Mesenchymal stem cell (in vitro differentiated cells and primary cell): ENCODE measurements at regions not wholly inside any gene's neighbourhood (a gene's known extent, or its start where the extent isn't known, plus 50 kb on each side); places are given as distances from the start of the nearest gene placed in this dataset.

Experiments
- DNase-seq: peaks from one replicate; pipeline ENCODE4 v3.0.0-alpha.2; 2013
- H2AFZ ChIP-seq: one replicate; pipeline ENCODE4 v1.6.1; 2013; ENCODE audit warnings: low read depth, mild to moderate bottlenecking, control low read depth, inconsistent platforms, low read length, moderate library complexity
- H2AK5ac ChIP-seq: 2 replicates; pipeline ENCODE4 v1.6.1; 2013; ENCODE audit warnings: low read length, moderate library complexity, mild to moderate bottlenecking, inconsistent platforms; ENCODE audit not compliant: severe bottlenecking
- H2BK120ac ChIP-seq: one replicate; pipeline ENCODE4 v1.6.1; 2013; ENCODE audit warnings: low read depth, mild to moderate bottlenecking, inconsistent platforms, low read length, moderate library complexity
- H2BK12ac ChIP-seq, 2 experiments: one replicate each; pipeline ENCODE4 v1.6.1; 2013; ENCODE audit warnings: inconsistent platforms in 2 of 2, low read length in 2 of 2, mild to moderate bottlenecking in 2 of 2, moderate library complexity in 2 of 2, control low read depth in 1 of 2
- H2BK15ac ChIP-seq: one replicate; pipeline ENCODE4 v1.6.1; 2013; ENCODE audit warnings: mild to moderate bottlenecking, low read depth, inconsistent platforms; ENCODE audit not compliant: poor library complexity, severe bottlenecking
- H2BK5ac ChIP-seq: 2 replicates; pipeline ENCODE4 v1.6.1; 2013; ENCODE audit warnings: low read depth, mild to moderate bottlenecking, low read length, control low read depth, inconsistent platforms; ENCODE audit not compliant: poor library complexity, severe bottlenecking
- H3K14ac ChIP-seq, 2 experiments: one replicate each; pipeline ENCODE4 v1.6.1; 2013; ENCODE audit warnings: inconsistent platforms in 2 of 2, low read length in 2 of 2, control low read depth in 1 of 2, mild to moderate bottlenecking in 1 of 2, moderate library complexity in 1 of 2
- H3K18ac ChIP-seq, 2 experiments: one replicate each; pipeline ENCODE4 v1.6.1; 2013; ENCODE audit warnings: inconsistent platforms in 2 of 2, low read length in 2 of 2, control low read depth in 1 of 2, low read depth in 1 of 2, mild to moderate bottlenecking in 1 of 2
- H3K23ac ChIP-seq, 2 experiments: one replicate each; pipeline ENCODE4 v1.6.1; 2013; ENCODE audit warnings: inconsistent platforms in 2 of 2, low read length in 2 of 2, mild to moderate bottlenecking in 2 of 2, moderate library complexity in 2 of 2, control low read depth in 1 of 2
- H3K27ac ChIP-seq: 2 replicates; pipeline ENCODE4 v1.5.1; 2013; ENCODE audit warnings: mild to moderate bottlenecking, moderate library complexity, low read length, control low read depth, inconsistent platforms; ENCODE audit not compliant: poor library complexity, severe bottlenecking
- H3K27me3 ChIP-seq, 2 experiments: 2 replicates each; pipeline versions ENCODE4 v1.6.1 to v1.7.0; 2013; ENCODE audit warnings: low read length in 2 of 2, mild to moderate bottlenecking in 2 of 2, moderate library complexity in 2 of 2, control low read depth in 1 of 2, inconsistent platforms in 1 of 2; ENCODE audit not compliant: control insufficient read depth in 1 of 2, insufficient read depth in 1 of 2
- H3K36me3 ChIP-seq, 2 experiments: 2 replicates each; pipeline versions ENCODE4 v1.6.1 to v1.7.0; 2013; ENCODE audit warnings: low read length in 2 of 2, control low read depth in 1 of 2, inconsistent platforms in 1 of 2, low read depth in 1 of 2, mild to moderate bottlenecking in 1 of 2; ENCODE audit not compliant: insufficient read depth in 2 of 2, control insufficient read depth in 1 of 2
- H3K4ac ChIP-seq, 2 experiments: one replicate each; pipeline ENCODE4 v1.6.1; 2013; ENCODE audit warnings: inconsistent platforms in 2 of 2, low read length in 2 of 2, mild to moderate bottlenecking in 2 of 2, moderate library complexity in 2 of 2, control low read depth in 1 of 2, low read depth in 1 of 2
- H3K4me1 ChIP-seq: 2 replicates; pipeline ENCODE4 v1.6.1; 2013; ENCODE audit warnings: low read depth, low read length, control low read depth; ENCODE audit not compliant: control insufficient read depth, insufficient read depth
- H3K4me2 ChIP-seq: 2 replicates; pipeline ENCODE4 v1.6.1; 2013; ENCODE audit warnings: low read length, mild to moderate bottlenecking, inconsistent platforms; ENCODE audit not compliant: poor library complexity, severe bottlenecking
- H3K4me3 ChIP-seq, 2 experiments: 2 replicates each; pipeline versions ENCODE4 v1.5.1 to v1.7.0; 2013; ENCODE audit warnings: low read length in 2 of 2, mild to moderate bottlenecking in 2 of 2, control low read depth in 1 of 2, low read depth in 1 of 2; ENCODE audit not compliant: insufficient read depth in 1 of 2
- H3K79me1 ChIP-seq: replicated peaks from 2 replicates; pipeline ENCODE4 v1.6.1; 2013; ENCODE audit warnings: mild to moderate bottlenecking, control low read depth, low read length, inconsistent platforms; ENCODE audit not compliant: poor library complexity, severe bottlenecking
- H3K9ac ChIP-seq: 2 replicates; pipeline ENCODE4 v1.7.0; 2013; ENCODE audit warnings: mild to moderate bottlenecking, low read length, moderate library complexity
- H3K9me3 ChIP-seq: 2 replicates; pipeline ENCODE4 v1.7.0; 2013; ENCODE audit warnings: mild to moderate bottlenecking, low read length; ENCODE audit not compliant: control insufficient read depth
- H4K8ac ChIP-seq: one replicate; pipeline ENCODE4 v1.6.1; 2013; ENCODE audit warnings: inconsistent platforms, mild to moderate bottlenecking, low read length, moderate library complexity
- H4K91ac ChIP-seq: one replicate; pipeline ENCODE4 v1.6.1; 2013; ENCODE audit warnings: mild to moderate bottlenecking, low read length, inconsistent platforms
- WGBS: methylation state at CpG from one replicate; pipeline ENCODE4 v1.1.7; 2013; ENCODE audit warnings: mixed read lengths; 5-methylcytosine and 5-hydroxymethylcytosine counted together

GRCh38 chr2:133624551-133624950 lies 56.3 kb upstream of the NCKAP5 start:
- H3K36me3 ChIP-seq, result no peaks in the 10 kb centered on the region
- no peak overlapping the region for H3K23ac ChIP-seq
- whole genome bisulfite sequencing, result 100% methylated on average over 1 of the region's 3 CpGs
- H3K14ac ChIP-seq, result no peak overlapping the region
- no peak for DNase-seq
- H3K9ac ChIP-seq, result no peak overlapping the region
- no peak overlapping the region for H3K27ac ChIP-seq
- H3K4ac ChIP-seq, result no peak overlapping the region
- no peak overlapping the region for H4K91ac ChIP-seq
- no peak overlapping the region for H2AFZ ChIP-seq
- H4K8ac ChIP-seq, result no peak overlapping the region
- no peak overlapping the region for H2BK12ac ChIP-seq
- no peak overlapping the region for H2AK5ac ChIP-seq
- H3K4me2 ChIP-seq, result no peak overlapping the region
- no peaks in the 10 kb centered on the region for H3K79me1 ChIP-seq
- no peak overlapping the region for H3K18ac ChIP-seq
- H3K4me1 ChIP-seq, result no peaks in the 10 kb centered on the region
- no peak overlapping the region for H2BK15ac ChIP-seq
- no peaks in the 10 kb centered on the region for H3K27me3 ChIP-seq
- no peak overlapping the region for H3K4me3 ChIP-seq
- no peak overlapping the region for H2BK120ac ChIP-seq
- no peak overlapping the region for H2BK5ac ChIP-seq
- H3K9me3 ChIP-seq, result no peaks in the 10 kb centered on the region

GRCh38 chr2:133627741-133628140 lies 59.5 kb upstream of the NCKAP5 start:
- H2AK5ac ChIP-seq, result no peak overlapping the region
- no peak overlapping the region for H2BK15ac ChIP-seq
- H4K8ac ChIP-seq, result no peak overlapping the region
- no peaks in the 10 kb centered on the region for H3K27me3 ChIP-seq
- H3K18ac ChIP-seq, result no peak overlapping the region
- H2AFZ ChIP-seq, result no peak overlapping the region
- no peak overlapping the region for H3K4me3 ChIP-seq
- 86% methylated on average over 1 of the region's 1 CpG for WGBS
- H3K9me3 ChIP-seq, result no peaks in the 10 kb centered on the region
- no peak overlapping the region for H4K91ac ChIP-seq
- no peak overlapping the region for H2BK12ac ChIP-seq
- H3K9ac ChIP-seq, result no peak overlapping the region
- no peak overlapping the region for H3K23ac ChIP-seq
- H3K4ac ChIP-seq, result no peak overlapping the region
- no peak overlapping the region for H3K4me2 ChIP-seq
- H3K14ac ChIP-seq, result no peak overlapping the region
- no peak overlapping the region for H2BK120ac ChIP-seq
- no peak overlapping the region for H3K27ac ChIP-seq
- H3K4me1 ChIP-seq, result no peaks in the 10 kb centered on the region
- H3K36me3 ChIP-seq, result no peaks in the 10 kb centered on the region
- DNase-seq, result no peak
- no peak overlapping the region for H2BK5ac ChIP-seq
- H3K79me1 ChIP-seq, result no peaks in the 10 kb centered on the region

- Histone ChIP-seq H2BK15ac (no peak overlapping the region), H4K8ac (no peak overlapping the region), H2BK12ac (no peak overlapping the region), H3K9ac (no peak overlapping the region), H3K79me1 (no peaks in the 10 kb centered on the region), H3K23ac (no peak overlapping the region), H3K4me3 (peak overlapping the region in 1 of 2 experiments; percentile 78), H3K4me1 (peaks cover 7% of the 10 kb centered on the region), H2AFZ (no peak overlapping the region), H4K91ac (no peak overlapping the region), H3K27ac (peak overlapping the region; percentile 82), H3K4ac (no peak overlapping the region), H3K36me3 (no peaks in the 10 kb centered on the region), H3K14ac (peak overlapping the region in 1 of 2 experiments; percentile 7), H2AK5ac (peak overlapping the region; percentile 90), H3K4me2 (no peak overlapping the region), H3K18ac (no peak overlapping the region), H2BK120ac (no peak overlapping the region), H2BK5ac (no peak overlapping the region), H3K27me3 (no peaks in the 10 kb centered on the region), H3K9me3 (no peaks in the 10 kb centered on the region)
- no peak for DNase-seq
- 96% methylated on average over 5 of the region's 7 CpGs for WGBS
Observed at GRCh38 chr2:133633309-133633708, 65.0 kb upstream of the NCKAP5 start.

GRCh38 chr2:133633881-133634409 lies 65.7 kb upstream of the NCKAP5 start:
- WGBS, result 62% methylated on average over 6 of the region's 8 CpGs
- Histone ChIP-seq H3K27me3 (no peaks in the 10 kb centered on the region), H3K9me3 (no peaks in the 10 kb centered on the region), H3K18ac (no peak overlapping the region), H3K4me3 (peak overlapping the region in 1 of 2 experiments; percentile 78), H3K36me3 (no peaks in the 10 kb centered on the region), H3K4ac (no peak overlapping the region), H2BK12ac (no peak overlapping the region), H2BK120ac (no peak overlapping the region), H2BK15ac (no peak overlapping the region), H3K14ac (no peak overlapping the region), H2AFZ (no peak overlapping the region), H3K9ac (peak overlapping the region; percentile 94), H4K8ac (no peak overlapping the region), H3K4me2 (peak overlapping the region; percentile 70), H3K23ac (no peak overlapping the region), H3K4me1 (peaks cover 7% of the 10 kb centered on the region), H4K91ac (no peak overlapping the region), H2AK5ac (peak overlapping the region; percentile 91), H2BK5ac (peak overlapping the region; percentile 90), H3K79me1 (no peaks in the 10 kb centered on the region), H3K27ac (peak overlapping the region; percentile 92)
- DNase-seq, result peak; percentile 63
